Loucy (cell line): ENCODE measurements at regions not wholly inside any gene's neighbourhood (a gene's known extent, or its start where the extent isn't known, plus 50 kb on each side); places are given as distances from the start of the nearest gene placed in this dataset.

Experiments
- H2AFZ ChIP-seq: fragments of 200-600 bp; sonication (generic); 2 replicates; pipeline ENCODE4 v1.6.0; 2016; ENCODE audit warnings: antibody characterized with exemption, mild to moderate bottlenecking, low read length, moderate library complexity
- H3F3A ChIP-seq: fragments of 200-600 bp; 2 replicates; pipeline ENCODE4 v1.6.0; 2016; ENCODE audit warnings: antibody characterized with exemption, low read depth, mild to moderate bottlenecking
- H3K27me3 ChIP-seq: fragments of 200-600 bp; sonication (generic); 2 replicates; pipeline ENCODE4 v1.6.1; 2014; ENCODE audit warnings: low read length, mild to moderate bottlenecking; ENCODE audit not compliant: insufficient read depth, poor library complexity, severe bottlenecking
- H3K36me3 ChIP-seq: fragments of 200-600 bp; sonication (generic); 2 replicates; pipeline ENCODE4 v1.6.1; 2016; ENCODE audit warnings: low read length; ENCODE audit not compliant: insufficient read depth
- H3K4me1 ChIP-seq: fragments of 200-600 bp; sonication (generic); 2 replicates; pipeline ENCODE4 v1.5.1; 2014; ENCODE audit warnings: low read length, mild to moderate bottlenecking; ENCODE audit not compliant: insufficient read depth, poor library complexity, severe bottlenecking
- H3K4me2 ChIP-seq: fragments of 200-600 bp; sonication (generic); 2 replicates; pipeline ENCODE4 v1.6.0; 2014; ENCODE audit warnings: antibody characterized with exemption, low read length, low read depth, mild to moderate bottlenecking; ENCODE audit not compliant: poor library complexity, severe bottlenecking
- H3K4me3 ChIP-seq: fragments of 200-600 bp; sonication (generic); 2 replicates; pipeline ENCODE4 v1.5.1; 2014; ENCODE audit warnings: low read length, mild to moderate bottlenecking, mixed read lengths; ENCODE audit not compliant: poor library complexity, severe bottlenecking
- H3K79me2 ChIP-seq: fragments of 200-600 bp; sonication (generic); 2 replicates; pipeline ENCODE4 v1.6.1; 2014; ENCODE audit warnings: low read length; ENCODE audit not compliant: insufficient read depth
- H3K9ac ChIP-seq: fragments of 200-600 bp; sonication (generic); 2 replicates; pipeline ENCODE4 v1.6.0; 2014; ENCODE audit warnings: mild to moderate bottlenecking, low read depth, low read length, moderate library complexity; ENCODE audit not compliant: poor library complexity, severe bottlenecking
- H3K9me2 ChIP-seq: fragments of 200-600 bp; sonication (generic); replicated peaks from 2 replicates; pipeline ENCODE4 v1.6.1; 2016; ENCODE audit warnings: low read depth, low read length, mixed read lengths
- H3K9me3 ChIP-seq: fragments of 200-600 bp; sonication (generic); 2 replicates; pipeline ENCODE4 v1.6.1; 2014; ENCODE audit warnings: mild to moderate bottlenecking, antibody characterized with exemption, low read length, low read depth; ENCODE audit not compliant: insufficient read depth
- H4K20me1 ChIP-seq: fragments of 200-600 bp; sonication (generic); 2 replicates; pipeline ENCODE4 v1.6.0; 2014; ENCODE audit warnings: antibody characterized with exemption, low read length, mild to moderate bottlenecking; ENCODE audit not compliant: insufficient read depth, poor library complexity, severe bottlenecking
- CTCF ChIP-seq: fragments of 200-600 bp; sonication (generic); conservative IDR thresholded peaks from 2 replicates; pipeline ENCODE4 v1.5.1; 2014; ENCODE audit warnings: mild to moderate bottlenecking, antibody characterized with exemption, low read length
- EZH2phosphoT487 ChIP-seq: fragments of 200-600 bp; IDR thresholded peaks from 2 replicates; pipeline ENCODE4 v1.6.1; 2018; ENCODE audit warnings: antibody characterized with exemption, mild to moderate bottlenecking, moderate library complexity, borderline replicate concordance

- Histone ChIP-seq H4K20me1 (no peaks in the 10 kb centered on the region), H3K4me3 (no peak overlapping the region), H3K9ac (no peak overlapping the region), H3F3A (no peaks in the 10 kb centered on the region), H3K9me2 (no peaks in the 10 kb centered on the region), H3K9me3 (peaks cover 3% of the 10 kb centered on the region; the same call in 1 of the 2 replicates), H2AFZ (no peak overlapping the region), H3K36me3 (no peaks in the 10 kb centered on the region), H3K79me2 (no peaks in the 10 kb centered on the region), H3K4me2 (no peak overlapping the region), H3K4me1 (no peaks in the 10 kb centered on the region), H3K27me3 (no peaks in the 10 kb centered on the region)
- TF ChIP-seq EZH2phosphoT487 = no peak
- no peak for TF ChIP-seq CTCF
Measured at GRCh38 chr18:78429127-78430108, 550.2 kb upstream of the SALL3 start.

GRCh38 chr18:78430131-78430758 lies 549.4 kb upstream of the SALL3 start:
- Histone ChIP-seq H3K4me3 (no peak overlapping the region), H3K36me3 (no peaks in the 10 kb centered on the region), H3K9ac (no peak overlapping the region), H3K4me2 (no peak overlapping the region), H3K27me3 (no peaks in the 10 kb centered on the region), H4K20me1 (no peaks in the 10 kb centered on the region), H3K9me2 (no peaks in the 10 kb centered on the region), H3K79me2 (no peaks in the 10 kb centered on the region), H3F3A (no peaks in the 10 kb centered on the region), H2AFZ (no peak overlapping the region), H3K4me1 (no peaks in the 10 kb centered on the region), H3K9me3 (peaks cover 6% of the 10 kb centered on the region; the same call in 1 of the 2 replicates)
- TF ChIP-seq CTCF (no peak), EZH2phosphoT487 (no peak)

- Histone ChIP-seq H3K9me2 (no peaks in the 10 kb centered on the region), H3K36me3 (no peaks in the 10 kb centered on the region), H3K27me3 (no peaks in the 10 kb centered on the region), H3K9me3 (peaks cover 6% of the 10 kb centered on the region; the same call in 1 of the 2 replicates), H3F3A (no peaks in the 10 kb centered on the region), H2AFZ (no peak overlapping the region), H3K79me2 (no peaks in the 10 kb centered on the region), H3K4me2 (no peak overlapping the region), H4K20me1 (no peaks in the 10 kb centered on the region), H3K9ac (no peak overlapping the region), H3K4me1 (no peaks in the 10 kb centered on the region), H3K4me3 (no peak overlapping the region)
- no peak for TF ChIP-seq EZH2phosphoT487
- TF ChIP-seq CTCF = no peak
Measured at GRCh38 chr18:78431606-78432005, 548.0 kb upstream of the SALL3 start.
